DOHH2 (cell line): ENCODE measurements at regions not wholly inside any gene's neighbourhood (a gene's known extent, or its start where the extent isn't known, plus 50 kb on each side); places are given as distances from the start of the nearest gene placed in this dataset.

Experiments used
- EZH2phosphoT487 ChIP-seq: fragments of 200-600 bp; sonication (generic); IDR thresholded peaks from 2 replicates; pipeline ENCODE4 v1.6.1; 2017; ENCODE audit warnings: borderline replicate concordance, mild to moderate bottlenecking, antibody characterized with exemption, low read length, moderate library complexity, mixed read lengths
- TF ChIP-seq, protein P1 (sequence below): fragments of 200-600 bp; sonication (generic); IDR thresholded peaks from one replicate; pipeline ENCODE4 v1.5.1; 2014; ENCODE audit warnings: antibody characterized with exemption, mild to moderate bottlenecking, low read depth, low read length; ENCODE audit not compliant: poor library complexity, severe bottlenecking

DNA sequence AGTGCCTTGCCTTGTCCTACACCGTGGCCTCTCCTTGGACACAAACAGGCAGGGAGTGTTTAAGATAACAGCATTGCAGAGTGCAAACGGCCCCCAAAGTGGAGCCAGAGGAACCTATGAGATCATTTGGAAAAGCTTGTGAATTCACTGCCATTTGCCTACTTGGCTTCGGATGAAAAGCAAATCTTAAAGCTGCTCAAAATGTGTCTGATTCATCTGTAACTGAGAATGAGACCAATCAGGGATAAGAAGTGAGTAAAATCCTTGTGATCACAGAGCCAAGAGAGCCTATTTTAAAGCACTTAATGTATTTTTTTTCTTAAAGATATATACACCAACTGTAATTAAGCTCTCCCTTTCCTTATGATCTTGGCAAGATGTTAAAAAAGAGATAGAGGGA is 65.7 kb upstream of the BACH2 start:
- TF ChIP-seq, protein P1, sequence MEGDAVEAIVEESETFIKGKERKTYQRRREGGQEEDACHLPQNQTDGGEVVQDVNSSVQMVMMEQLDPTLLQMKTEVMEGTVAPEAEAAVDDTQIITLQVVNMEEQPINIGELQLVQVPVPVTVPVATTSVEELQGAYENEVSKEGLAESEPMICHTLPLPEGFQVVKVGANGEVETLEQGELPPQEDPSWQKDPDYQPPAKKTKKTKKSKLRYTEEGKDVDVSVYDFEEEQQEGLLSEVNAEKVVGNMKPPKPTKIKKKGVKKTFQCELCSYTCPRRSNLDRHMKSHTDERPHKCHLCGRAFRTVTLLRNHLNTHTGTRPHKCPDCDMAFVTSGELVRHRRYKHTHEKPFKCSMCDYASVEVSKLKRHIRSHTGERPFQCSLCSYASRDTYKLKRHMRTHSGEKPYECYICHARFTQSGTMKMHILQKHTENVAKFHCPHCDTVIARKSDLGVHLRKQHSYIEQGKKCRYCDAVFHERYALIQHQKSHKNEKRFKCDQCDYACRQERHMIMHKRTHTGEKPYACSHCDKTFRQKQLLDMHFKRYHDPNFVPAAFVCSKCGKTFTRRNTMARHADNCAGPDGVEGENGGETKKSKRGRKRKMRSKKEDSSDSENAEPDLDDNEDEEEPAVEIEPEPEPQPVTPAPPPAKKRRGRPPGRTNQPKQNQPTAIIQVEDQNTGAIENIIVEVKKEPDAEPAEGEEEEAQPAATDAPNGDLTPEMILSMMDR, result no peak
- TF ChIP-seq EZH2phosphoT487, result no peak
